Subcutaneous abdominal adipose tissue (tissue), 5 donors: ENCODE measurements at regions not wholly inside any gene's neighbourhood (a gene's known extent, or its start where the extent isn't known, plus 50 kb on each side); places are given as distances from the start of the nearest gene placed in this dataset.

Experiments used
- H3K27ac ChIP-seq: one replicate; pipeline ENCODE4 v1.7.0; 2013; ENCODE audit warnings: low read depth, mild to moderate bottlenecking, inconsistent platforms, low read length, moderate library complexity
- H3K27me3 ChIP-seq, 5 donors: one replicate each; pipeline ENCODE4 v1.7.0; 2013; ENCODE audit warnings: low read length in 5 of 5, inconsistent platforms in 1 of 5; ENCODE audit not compliant: control insufficient read depth in 5 of 5, insufficient read depth in 4 of 5
- H3K36me3 ChIP-seq, 5 donors: one replicate each; pipeline ENCODE4 v1.7.0; 2013; ENCODE audit warnings: low read length in 5 of 5; ENCODE audit not compliant: control insufficient read depth in 5 of 5, insufficient read depth in 5 of 5
- H3K4me1 ChIP-seq, 5 donors: one replicate each; pipeline ENCODE4 v1.7.0; 2013; ENCODE audit warnings: low read length in 5 of 5, mild to moderate bottlenecking in 3 of 5, moderate library complexity in 1 of 5; ENCODE audit not compliant: control insufficient read depth in 5 of 5, insufficient read depth in 5 of 5
- H3K4me3 ChIP-seq, 5 donors: one replicate each; pipeline ENCODE4 v1.7.0; 2013; ENCODE audit warnings: low read length in 5 of 5, low read depth in 1 of 5
- H3K9ac ChIP-seq, 5 donors: one replicate each; pipeline ENCODE4 v1.7.0; 2013; ENCODE audit warnings: low read length in 5 of 5, mild to moderate bottlenecking in 4 of 5, moderate library complexity in 3 of 5
- H3K9me3 ChIP-seq, 5 donors: one replicate each; pipeline ENCODE4 v1.7.0; 2013; ENCODE audit warnings: low read length in 5 of 5; ENCODE audit not compliant: control insufficient read depth in 5 of 5
- donor health status: healthy.
- donor health status: healthy.
- donor health status: healthy.
- donor health status: healthy.
- donor health status: healthy.

DNA sequence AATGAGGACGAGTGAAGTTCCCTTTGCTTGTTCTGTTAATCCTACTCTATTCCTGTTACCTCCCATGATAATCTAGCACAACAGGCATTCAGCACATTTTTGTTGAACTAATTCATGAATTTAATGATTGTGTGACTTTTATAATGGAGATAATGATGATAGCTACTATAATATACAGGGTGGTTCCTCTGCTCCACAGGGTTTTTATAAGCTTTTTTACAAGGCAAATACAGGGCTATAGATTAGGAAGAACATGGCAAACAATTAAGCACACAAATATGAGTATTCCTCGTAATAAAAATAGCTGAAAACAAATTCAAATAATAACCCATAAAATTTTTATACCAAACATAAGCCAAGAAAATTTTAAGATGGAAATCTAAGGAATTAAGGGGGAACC, 145.6 kb upstream of the TMTC1 start:
- Histone ChIP-seq H3K27ac (no peak overlapping the region), H3K4me1 (no peaks in the 10 kb centered on the region), H3K9me3 (no peaks in the 10 kb centered on the region), H3K4me3 (no peak overlapping the region), H3K36me3 (no peaks in the 10 kb centered on the region), H3K27me3 (no peaks in the 10 kb centered on the region), H3K9ac (no peak overlapping the region)

- Histone ChIP-seq H3K27ac (no peak overlapping the region), H3K4me3 (no peak overlapping the region), H3K9me3 (peaks cover 0 to 6% (median 0%) of the 10 kb centered on the region in 5 donors), H3K4me1 (no peaks in the 10 kb centered on the region), H3K9ac (no peak overlapping the region), H3K27me3 (peaks cover 0 to 2% (median 0%) of the 10 kb centered on the region in 5 donors), H3K36me3 (no peaks in the 10 kb centered on the region)
Observed at GRCh38 chr12:29921307-29921706, 137.6 kb upstream of the TMTC1 start.

- no peaks in the 10 kb centered on the region for H3K9me3 ChIP-seq
Observed at GRCh38 chr12:29908157-29908556, 124.4 kb upstream of the TMTC1 start.

DNA sequence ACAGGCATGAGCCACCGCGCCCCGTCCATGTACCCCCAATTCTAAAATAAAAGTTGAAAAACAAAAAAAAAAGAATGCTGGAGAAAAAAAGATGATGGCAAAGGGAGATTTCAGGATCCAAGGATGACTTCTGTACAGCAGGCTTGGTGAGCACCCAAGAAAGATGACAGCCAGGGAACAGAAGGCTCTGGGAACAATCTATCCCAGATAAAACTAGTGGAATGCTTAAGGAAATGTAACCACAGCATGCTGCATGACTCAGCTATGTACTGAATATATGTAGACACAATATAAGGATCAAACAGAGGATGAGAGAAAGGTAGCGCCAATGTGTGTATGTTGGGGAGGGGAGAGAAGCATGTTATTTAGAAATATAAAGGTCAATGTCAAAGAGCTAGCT, 123.7 kb upstream of the TMTC1 start:
- Histone ChIP-seq H3K27ac (no peak overlapping the region), H3K9ac (no peak overlapping the region), H3K4me3 (no peak overlapping the region), H3K9me3 (no peaks in the 10 kb centered on the region), H3K27me3 (no peaks in the 10 kb centered on the region), H3K36me3 (no peaks in the 10 kb centered on the region), H3K4me1 (no peaks in the 10 kb centered on the region)

More at GRCh38 chr12:29908157-29908556, 124.4 kb upstream of the TMTC1 start:
- H3K9ac ChIP-seq, result no peak overlapping the region
- H3K4me3 ChIP-seq, result no peak overlapping the region
- H3K27ac ChIP-seq, result no peak overlapping the region
- no peaks in the 10 kb centered on the region for H3K27me3 ChIP-seq
- no peaks in the 10 kb centered on the region for H3K4me1 ChIP-seq
- H3K36me3 ChIP-seq, result no peaks in the 10 kb centered on the region

DNA sequence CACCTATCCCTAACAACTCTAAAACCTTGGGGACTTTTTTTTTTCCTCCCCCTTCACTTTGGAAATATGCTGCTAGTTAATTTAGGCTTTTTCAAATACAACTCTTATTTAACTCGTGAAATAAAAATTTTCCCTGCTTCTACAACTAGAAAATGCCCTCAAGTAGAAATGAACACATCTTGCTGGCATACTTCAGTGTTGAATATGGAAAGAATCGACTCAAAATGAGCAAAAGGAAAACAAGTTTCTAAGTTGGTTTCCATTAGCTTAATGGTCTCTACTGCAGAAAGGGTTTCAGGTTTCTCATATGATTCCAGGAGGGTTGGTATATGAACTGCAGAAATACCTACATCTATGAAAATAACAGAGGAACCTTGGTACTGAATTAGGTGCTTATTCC, 118.3 kb upstream of the TMTC1 start:
- H3K9ac ChIP-seq, result no peak overlapping the region
- H3K9me3 ChIP-seq, result no peaks in the 10 kb centered on the region
- H3K27ac ChIP-seq, result no peak overlapping the region
- H3K4me1 ChIP-seq, result no peaks in the 10 kb centered on the region
- H3K36me3 ChIP-seq, result no peaks in the 10 kb centered on the region
- H3K27me3 ChIP-seq, result no peaks in the 10 kb centered on the region
- H3K4me3 ChIP-seq, result no peak overlapping the region

DNA sequence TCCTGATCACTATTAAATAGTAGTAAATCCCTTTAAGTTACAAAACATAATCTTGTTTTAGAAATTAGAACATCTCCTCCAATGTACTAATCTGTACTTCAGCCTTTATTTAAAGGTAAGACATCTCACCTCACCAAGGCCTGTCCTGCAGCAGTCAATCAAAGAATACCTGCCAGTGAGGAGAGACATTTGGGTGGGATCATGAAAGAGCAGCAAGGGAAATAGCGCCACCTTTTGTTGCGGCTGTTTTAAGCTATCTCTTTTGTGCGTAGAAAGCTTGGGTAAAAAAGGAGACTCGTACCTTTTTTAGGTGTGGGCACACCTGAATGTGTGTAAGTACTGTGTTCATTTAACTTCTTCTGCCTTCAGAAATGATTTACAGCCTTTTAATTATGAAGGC, 117.8 kb upstream of the TMTC1 start:
- no peaks in the 10 kb centered on the region for H3K9me3 ChIP-seq
- H3K36me3 ChIP-seq, result no peaks in the 10 kb centered on the region
- no peak overlapping the region for H3K9ac ChIP-seq
- H3K4me3 ChIP-seq, result no peak overlapping the region
- no peak overlapping the region for H3K27ac ChIP-seq
- H3K27me3 ChIP-seq, result no peaks in the 10 kb centered on the region
- no peaks in the 10 kb centered on the region for H3K4me1 ChIP-seq

DNA sequence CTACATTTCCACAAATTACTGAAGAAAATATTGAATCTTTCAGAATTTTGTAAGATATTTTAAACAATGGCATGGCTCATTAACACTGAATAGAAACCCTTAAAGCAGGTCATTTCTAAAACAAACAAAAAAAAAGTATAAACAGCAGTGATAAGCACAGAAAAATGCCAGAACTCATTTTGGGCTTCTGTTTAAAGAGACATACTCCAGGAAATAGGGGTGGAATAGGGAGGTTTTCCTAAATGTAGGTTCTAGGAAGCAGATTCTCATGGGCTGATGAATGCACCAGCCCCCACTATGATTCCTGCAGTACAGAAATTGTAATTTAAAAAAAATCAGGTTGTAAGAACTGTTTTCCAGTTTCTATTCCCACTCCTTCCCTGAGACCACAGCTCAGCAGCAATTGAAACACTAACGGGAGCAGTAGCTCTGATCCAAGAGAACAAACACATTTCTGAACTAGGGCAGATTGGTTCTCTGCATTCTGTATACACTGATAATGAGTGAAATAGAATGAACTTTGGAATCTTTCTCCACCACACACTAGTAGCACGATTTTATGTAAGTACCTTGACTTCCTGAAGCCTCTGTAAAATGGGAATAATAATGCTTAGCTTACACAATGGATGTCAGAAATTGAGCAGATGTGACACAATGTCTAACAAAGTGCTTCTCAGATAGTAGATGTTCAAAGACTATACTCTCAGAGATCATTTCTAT, 115.6 kb upstream of the TMTC1 start:
- Histone ChIP-seq H3K9me3 (no peaks in the 10 kb centered on the region), H3K36me3 (no peaks in the 10 kb centered on the region), H3K4me3 (no peak overlapping the region), H3K9ac (no peak overlapping the region), H3K27me3 (no peaks in the 10 kb centered on the region), H3K27ac (no peak overlapping the region), H3K4me1 (no peaks in the 10 kb centered on the region)

GRCh38 chr12:29895966-29896365, 112.2 kb upstream of the TMTC1 start:
- H3K27me3 ChIP-seq, result no peaks in the 10 kb centered on the region
- no peak overlapping the region for H3K27ac ChIP-seq
- no peaks in the 10 kb centered on the region for H3K36me3 ChIP-seq
- H3K4me1 ChIP-seq, result no peaks in the 10 kb centered on the region
- no peak overlapping the region for H3K9ac ChIP-seq
- H3K4me3 ChIP-seq, result no peak overlapping the region
- H3K9me3 ChIP-seq, result no peaks in the 10 kb centered on the region

DNA sequence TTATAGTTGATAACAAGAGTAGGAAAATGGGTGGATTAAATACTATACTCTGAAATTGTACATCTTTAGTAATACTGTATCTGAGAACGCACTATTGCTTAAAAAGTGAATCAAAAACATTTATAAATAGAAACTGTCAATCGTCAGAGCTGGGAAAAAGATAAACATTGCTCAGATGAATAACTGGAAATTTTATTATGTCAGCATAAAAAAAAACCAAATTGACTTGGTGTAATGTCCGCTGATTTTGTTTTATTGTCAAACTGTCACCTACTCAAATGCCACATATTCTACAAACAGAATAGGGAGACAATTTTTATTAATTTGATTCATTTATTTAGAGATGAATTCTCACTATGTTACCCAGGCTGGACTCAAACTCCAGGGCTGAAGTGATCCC, 109.3 kb upstream of the TMTC1 start:
- H3K27me3 ChIP-seq, result no peaks in the 10 kb centered on the region
- H3K36me3 ChIP-seq, result no peaks in the 10 kb centered on the region
- no peak overlapping the region for H3K9ac ChIP-seq
- no peak overlapping the region for H3K27ac ChIP-seq
- H3K4me3 ChIP-seq, result no peak overlapping the region
- no peaks in the 10 kb centered on the region for H3K9me3 ChIP-seq
- H3K4me1 ChIP-seq, result no peaks in the 10 kb centered on the region

DNA sequence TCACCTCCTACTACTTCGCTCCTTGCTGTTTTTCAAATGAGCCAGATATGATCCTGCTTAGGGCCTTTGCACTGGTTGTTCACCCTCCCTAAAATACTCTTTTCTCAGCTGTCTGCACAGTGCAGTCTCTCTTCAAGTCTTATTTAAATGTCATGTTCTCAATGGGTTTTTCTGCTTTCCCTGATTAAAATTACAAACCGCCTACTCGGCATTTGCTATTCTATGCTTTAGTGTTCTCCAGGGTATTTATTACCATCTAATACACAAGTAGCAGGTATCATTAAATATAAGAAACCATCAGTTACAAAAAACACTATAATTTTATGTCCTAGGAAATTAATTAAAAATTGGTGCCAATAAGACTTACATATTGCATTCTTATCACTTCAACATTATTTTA, 108.0 kb upstream of the TMTC1 start:
- Histone ChIP-seq H3K36me3 (no peaks in the 10 kb centered on the region), H3K4me1 (no peaks in the 10 kb centered on the region), H3K27ac (no peak overlapping the region), H3K4me3 (no peak overlapping the region), H3K9ac (no peak overlapping the region), H3K9me3 (no peaks in the 10 kb centered on the region), H3K27me3 (no peaks in the 10 kb centered on the region)
